ENCODE measurements at regions not wholly inside any gene's neighbourhood (a gene's known extent, or its start where the extent isn't known, plus 50 kb on each side); places are given as distances from the start of the nearest gene placed in this dataset.

DNA sequence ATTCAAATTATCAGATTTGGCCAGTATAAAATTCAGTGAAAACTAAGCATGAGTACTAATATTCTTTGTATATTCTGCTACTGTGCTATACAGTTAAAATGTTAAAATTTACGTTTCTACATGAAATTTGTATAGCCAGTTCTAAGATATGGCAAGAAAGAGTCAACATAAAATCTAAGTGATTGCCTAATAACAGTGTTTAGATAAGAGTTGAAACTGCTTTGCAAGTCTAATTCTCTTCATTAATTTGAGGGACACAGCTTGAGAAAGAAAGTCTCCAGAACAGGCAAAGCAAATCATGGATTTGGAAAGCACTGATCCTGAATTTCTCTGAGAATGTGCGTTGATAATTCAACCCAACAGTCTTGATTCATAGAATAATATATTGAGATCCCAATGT, 630.9 kb upstream of the USP24 start:
- no peak overlapping the region for H3K9ac ChIP-seq (ENCODE audit: low read depth, low read length, poor library complexity)
- H2AK5ac ChIP-seq (ENCODE audit: low read depth, low read length): no peak overlapping the region
- no peaks in the 10 kb centered on the region for H3K27me3 ChIP-seq (ENCODE audit: control insufficient read depth in 3 of 3, insufficient read depth in 3 of 3, low read depth in 1 of 3, low read length in 3 of 3)
- no peak overlapping the region for H3K4ac ChIP-seq (ENCODE audit: low read length)
- no peak overlapping the region for H2BK120ac ChIP-seq (ENCODE audit: low read depth, low read length)
- H3K4me3 ChIP-seq (ENCODE audit: low read length in 2 of 2): no peak overlapping the region
- no peak overlapping the region for H3K4me2 ChIP-seq (ENCODE audit: insufficient read depth, low read length, poor library complexity, severe bottlenecking)
- no peaks in the 10 kb centered on the region for H3K79me1 ChIP-seq (ENCODE audit: low read depth, low read length)
- no CpG with 5 or more reads among the region's 2 CpGs for WGBS, 2 donors (ENCODE audit: extremely low coverage in 2 of 2, insufficient read length in 2 of 2, insufficient replicate concordance in 1 of 2)
- no peak overlapping the region for H4K8ac ChIP-seq (ENCODE audit: low read depth, low read length)
- H3K23ac ChIP-seq (ENCODE audit: low read depth, low read length, poor library complexity): no peak overlapping the region
- no peak overlapping the region for H3K18ac ChIP-seq (ENCODE audit: low read length)
- H2BK15ac ChIP-seq (ENCODE audit: low read length): no peak overlapping the region
- no peak overlapping the region for H2BK12ac ChIP-seq (ENCODE audit: low read length)
- H3K36me3 ChIP-seq (replicated peaks in 1 of 2; ENCODE audit: control insufficient read depth in 2 of 2, insufficient read depth in 2 of 2, low read length in 2 of 2): no peaks in the 10 kb centered on the region
- H2BK5ac ChIP-seq (ENCODE audit: low read length): no peak overlapping the region
- no peak for DNase-seq (ENCODE audit: low spot score)
- no peaks in the 10 kb centered on the region for H3K9me3 ChIP-seq (replicated peaks in 1 of 2; ENCODE audit: control insufficient read depth in 2 of 2, insufficient read depth in 1 of 2, low read depth in 1 of 2, low read length in 2 of 2)
- no peak overlapping the region for H3K14ac ChIP-seq (ENCODE audit: low read length)
- H2AFZ ChIP-seq (ENCODE audit: low read length): no peak overlapping the region
- H3K4me1 ChIP-seq (ENCODE audit: control insufficient read depth in 2 of 2, insufficient read depth in 1 of 2, low read depth in 1 of 2, low read length in 2 of 2): no peaks in the 10 kb centered on the region
- no peak overlapping the region for H4K91ac ChIP-seq (ENCODE audit: low read depth, low read length, poor library complexity)
- no peak overlapping the region for H3K27ac ChIP-seq (replicated peaks; ENCODE audit: low read length)

DNA sequence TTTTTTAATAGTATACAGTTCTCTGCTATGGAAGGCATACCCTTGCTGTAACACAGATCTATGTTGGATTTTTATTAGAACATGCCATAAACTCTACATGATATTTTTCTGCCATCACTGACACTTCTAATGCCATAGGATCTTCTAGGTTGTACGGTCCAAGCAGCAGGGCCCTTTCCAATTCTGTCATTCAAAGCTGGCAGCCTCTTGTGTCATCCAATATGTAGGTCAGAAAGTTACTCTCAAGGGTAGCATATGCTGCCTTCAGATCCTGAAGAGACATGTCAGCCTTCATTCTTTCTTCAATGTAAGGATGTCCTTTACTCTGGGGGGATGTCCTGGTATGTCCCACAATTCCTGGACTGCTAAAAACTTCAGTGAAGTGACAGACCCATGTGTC, 629.2 kb upstream of the USP24 start:
- no peak overlapping the region for H3K9ac ChIP-seq (ENCODE audit: low read depth, low read length, poor library complexity)
- no peaks in the 10 kb centered on the region for H3K9me3 ChIP-seq (replicated peaks in 1 of 2; ENCODE audit: control insufficient read depth in 2 of 2, insufficient read depth in 1 of 2, low read depth in 1 of 2, low read length in 2 of 2)
- H2AFZ ChIP-seq (ENCODE audit: low read length): no peak overlapping the region
- no peak overlapping the region for H4K91ac ChIP-seq (ENCODE audit: low read depth, low read length, poor library complexity)
- H3K27ac ChIP-seq (replicated peaks; ENCODE audit: low read length): no peak overlapping the region
- no peak overlapping the region for H3K14ac ChIP-seq (ENCODE audit: low read length)
- H2BK15ac ChIP-seq (ENCODE audit: low read length): no peak overlapping the region
- H3K36me3 ChIP-seq (replicated peaks in 1 of 2; ENCODE audit: control insufficient read depth in 2 of 2, insufficient read depth in 2 of 2, low read length in 2 of 2): no peaks in the 10 kb centered on the region
- no peak overlapping the region for H2BK12ac ChIP-seq (ENCODE audit: low read length)
- no peaks in the 10 kb centered on the region for H3K27me3 ChIP-seq (ENCODE audit: control insufficient read depth in 3 of 3, insufficient read depth in 3 of 3, low read depth in 1 of 3, low read length in 3 of 3)
- no peak overlapping the region for H4K8ac ChIP-seq (ENCODE audit: low read depth, low read length)
- no peak overlapping the region for H3K23ac ChIP-seq (ENCODE audit: low read depth, low read length, poor library complexity)
- no peak overlapping the region for H3K18ac ChIP-seq (ENCODE audit: low read length)
- no peak overlapping the region for H2BK120ac ChIP-seq (ENCODE audit: low read depth, low read length)
- no peak overlapping the region for H3K4me3 ChIP-seq (ENCODE audit: low read length in 2 of 2)
- H3K4me1 ChIP-seq (ENCODE audit: control insufficient read depth in 2 of 2, insufficient read depth in 1 of 2, low read depth in 1 of 2, low read length in 2 of 2): no peaks in the 10 kb centered on the region
- no peak overlapping the region for H2BK5ac ChIP-seq (ENCODE audit: low read length)
- DNase-seq (ENCODE audit: low spot score): no peak
- H3K79me1 ChIP-seq (ENCODE audit: low read depth, low read length): no peaks in the 10 kb centered on the region
- H2AK5ac ChIP-seq (ENCODE audit: low read depth, low read length): no peak overlapping the region
- no peak overlapping the region for H3K4me2 ChIP-seq (ENCODE audit: insufficient read depth, low read length, poor library complexity, severe bottlenecking)
- no peak overlapping the region for H3K4ac ChIP-seq (ENCODE audit: low read length)
- no CpG with 5 or more reads among the region's 1 CpG for WGBS, 2 donors (ENCODE audit: extremely low coverage in 2 of 2, insufficient read length in 2 of 2, insufficient replicate concordance in 1 of 2)

DNA sequence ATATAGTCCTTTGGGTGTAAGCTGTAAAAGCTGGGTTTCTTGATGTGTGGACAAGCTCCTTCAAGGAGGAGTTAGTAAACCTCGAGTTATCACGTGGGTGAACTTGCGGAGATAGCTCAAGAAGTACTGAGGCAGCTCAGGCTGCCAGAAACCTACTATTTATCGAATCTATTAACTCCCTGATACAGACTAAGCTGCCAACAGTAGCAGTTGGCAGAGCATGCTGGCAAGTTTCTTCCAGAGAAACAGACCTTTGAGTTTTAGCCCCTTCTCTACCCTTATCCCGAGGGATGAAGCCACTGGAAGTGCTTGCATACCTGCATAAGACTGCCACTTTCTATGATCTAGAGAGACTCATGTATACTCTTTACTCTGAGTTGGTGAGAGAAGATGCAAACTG, 624.5 kb upstream of the USP24 start:
- peaks cover 0 to 2% (median 0%) of the 10 kb centered on the region in 3 experiments for H3K27me3 ChIP-seq (ENCODE audit: control insufficient read depth in 3 of 3, insufficient read depth in 3 of 3, low read depth in 1 of 3, low read length in 3 of 3)
- no peak overlapping the region for H3K4me2 ChIP-seq (ENCODE audit: insufficient read depth, low read length, poor library complexity, severe bottlenecking)

DNA sequence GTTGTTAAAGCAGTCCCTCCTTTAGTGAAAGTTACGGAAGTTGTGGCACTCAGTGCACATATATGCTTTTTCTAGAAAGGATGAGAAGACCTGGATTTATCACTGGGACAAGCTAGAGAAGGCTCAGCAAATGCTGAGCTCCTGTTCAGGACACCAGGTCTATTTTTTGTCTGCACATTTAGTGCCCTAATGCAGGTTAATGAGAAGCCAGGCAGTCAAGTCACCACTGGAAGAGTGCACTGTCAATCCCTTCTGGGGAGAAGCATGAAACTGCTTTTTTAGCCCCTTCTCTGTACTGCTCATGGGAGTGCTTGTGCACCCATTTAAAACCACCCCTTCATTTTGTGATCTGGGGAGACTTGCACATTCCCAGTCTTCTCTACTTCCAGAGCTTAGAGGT, 624.1 kb upstream of the USP24 start:
- H3K23ac ChIP-seq (ENCODE audit: low read depth, low read length, poor library complexity): no peak overlapping the region
- H4K8ac ChIP-seq (ENCODE audit: low read depth, low read length): no peak overlapping the region
- H2AFZ ChIP-seq (ENCODE audit: low read length): no peak overlapping the region
- H2BK15ac ChIP-seq (ENCODE audit: low read length): no peak overlapping the region
- H3K27me3 ChIP-seq (ENCODE audit: control insufficient read depth in 3 of 3, insufficient read depth in 3 of 3, low read depth in 1 of 3, low read length in 3 of 3): peaks cover 0 to 2% (median 0%) of the 10 kb centered on the region in 3 experiments
- no peak overlapping the region for H2BK5ac ChIP-seq (ENCODE audit: low read length)
- no peak overlapping the region for H3K14ac ChIP-seq (ENCODE audit: low read length)
- no peak overlapping the region for H2AK5ac ChIP-seq (ENCODE audit: low read depth, low read length)
- H3K4ac ChIP-seq (ENCODE audit: low read length): no peak overlapping the region
- H3K4me3 ChIP-seq (ENCODE audit: low read length in 2 of 2): no peak overlapping the region
- H3K36me3 ChIP-seq (replicated peaks in 1 of 2; ENCODE audit: control insufficient read depth in 2 of 2, insufficient read depth in 2 of 2, low read length in 2 of 2): no peaks in the 10 kb centered on the region
- DNase-seq (ENCODE audit: low spot score): no peak
- H3K18ac ChIP-seq (ENCODE audit: low read length): no peak overlapping the region
- WGBS, 2 donors (ENCODE audit: extremely low coverage in 2 of 2, insufficient read length in 2 of 2, insufficient replicate concordance in 1 of 2): no CpG with 5 or more reads among the region's 1 CpG
- H3K9ac ChIP-seq (ENCODE audit: low read depth, low read length, poor library complexity): no peak overlapping the region
- no peak overlapping the region for H2BK120ac ChIP-seq (ENCODE audit: low read depth, low read length)
- H3K4me2 ChIP-seq (ENCODE audit: insufficient read depth, low read length, poor library complexity, severe bottlenecking): no peak overlapping the region
- no peak overlapping the region for H3K27ac ChIP-seq (replicated peaks; ENCODE audit: low read length)
- no peaks in the 10 kb centered on the region for H3K9me3 ChIP-seq (replicated peaks in 1 of 2; ENCODE audit: control insufficient read depth in 2 of 2, insufficient read depth in 1 of 2, low read depth in 1 of 2, low read length in 2 of 2)
- no peaks in the 10 kb centered on the region for H3K4me1 ChIP-seq (ENCODE audit: control insufficient read depth in 2 of 2, insufficient read depth in 1 of 2, low read depth in 1 of 2, low read length in 2 of 2)
- no peak overlapping the region for H4K91ac ChIP-seq (ENCODE audit: low read depth, low read length, poor library complexity)
- no peaks in the 10 kb centered on the region for H3K79me1 ChIP-seq (ENCODE audit: low read depth, low read length)
- no peak overlapping the region for H2BK12ac ChIP-seq (ENCODE audit: low read length)

More for the DNA sequence above, 624.5 kb upstream of the USP24 start:
- no peak overlapping the region for H4K8ac ChIP-seq (ENCODE audit: low read depth, low read length)
- H2BK12ac ChIP-seq (ENCODE audit: low read length): no peak overlapping the region
- H3K4me3 ChIP-seq (ENCODE audit: low read length in 2 of 2): no peak overlapping the region
- H3K27ac ChIP-seq (replicated peaks; ENCODE audit: low read length): no peak overlapping the region
- no peak overlapping the region for H2AK5ac ChIP-seq (ENCODE audit: low read depth, low read length)
- H2AFZ ChIP-seq (ENCODE audit: low read length): no peak overlapping the region
- no CpG with 5 or more reads among the region's 5 CpGs for WGBS, 2 donors (ENCODE audit: extremely low coverage in 2 of 2, insufficient read length in 2 of 2, insufficient replicate concordance in 1 of 2)
- H3K4ac ChIP-seq (ENCODE audit: low read length): no peak overlapping the region
- no peak for DNase-seq (ENCODE audit: low spot score)
- H3K9me3 ChIP-seq (replicated peaks in 1 of 2; ENCODE audit: control insufficient read depth in 2 of 2, insufficient read depth in 1 of 2, low read depth in 1 of 2, low read length in 2 of 2): no peaks in the 10 kb centered on the region
- H3K36me3 ChIP-seq (replicated peaks in 1 of 2; ENCODE audit: control insufficient read depth in 2 of 2, insufficient read depth in 2 of 2, low read length in 2 of 2): no peaks in the 10 kb centered on the region
- H3K14ac ChIP-seq (ENCODE audit: low read length): no peak overlapping the region
- no peak overlapping the region for H4K91ac ChIP-seq (ENCODE audit: low read depth, low read length, poor library complexity)
- no peaks in the 10 kb centered on the region for H3K4me1 ChIP-seq (ENCODE audit: control insufficient read depth in 2 of 2, insufficient read depth in 1 of 2, low read depth in 1 of 2, low read length in 2 of 2)
- no peak overlapping the region for H3K18ac ChIP-seq (ENCODE audit: low read length)
- H2BK120ac ChIP-seq (ENCODE audit: low read depth, low read length): no peak overlapping the region
- H3K9ac ChIP-seq (ENCODE audit: low read depth, low read length, poor library complexity): no peak overlapping the region
- H3K23ac ChIP-seq (ENCODE audit: low read depth, low read length, poor library complexity): no peak overlapping the region
- H3K79me1 ChIP-seq (ENCODE audit: low read depth, low read length): no peaks in the 10 kb centered on the region
- no peak overlapping the region for H2BK15ac ChIP-seq (ENCODE audit: low read length)
- H2BK5ac ChIP-seq (ENCODE audit: low read length): no peak overlapping the region

Data from neuronal stem cell (in vitro differentiated cells).